OCI-LY1 (cell line): ENCODE measurements at regions not wholly inside any gene's neighbourhood (a gene's known extent, or its start where the extent isn't known, plus 50 kb on each side); places are given as distances from the start of the nearest gene placed in this dataset.

Source experiments
- H2AFZ ChIP-seq: fragments of 200-600 bp; sonication (generic), shearing (Covaris generic); 2 replicates; pipeline ENCODE4 v1.6.0; 2014; ENCODE audit warnings: antibody characterized with exemption, mild to moderate bottlenecking, low read length
- H3F3A ChIP-seq: fragments of 200-600 bp; sonication (generic), shearing (Covaris generic); 2 replicates; pipeline ENCODE4 v1.6.0; 2014; ENCODE audit warnings: mild to moderate bottlenecking, antibody characterized with exemption, low read length, moderate library complexity; ENCODE audit not compliant: insufficient read depth
- H3K27ac ChIP-seq: fragments of 200-600 bp; sonication (generic); 2 replicates; pipeline ENCODE4 v1.5.1; 2014; ENCODE audit warnings: low read length, mixed run types, mild to moderate bottlenecking, low read depth; ENCODE audit not compliant: poor library complexity, severe bottlenecking
- H3K27me3 ChIP-seq: fragments of 200-600 bp; sonication (generic); 2 replicates; pipeline ENCODE4 v1.6.0; 2014; ENCODE audit warnings: antibody characterized with exemption, mild to moderate bottlenecking, low read length, moderate library complexity; ENCODE audit not compliant: insufficient read depth
- H3K36me3 ChIP-seq: fragments of 200-600 bp; sonication (generic); 2 replicates; pipeline ENCODE4 v1.6.1; 2014; ENCODE audit warnings: mild to moderate bottlenecking, antibody characterized with exemption, low read length, moderate library complexity, mixed read lengths; ENCODE audit not compliant: insufficient read depth
- H3K4me1 ChIP-seq: fragments of 200-600 bp; sonication (generic); 2 replicates; pipeline ENCODE4 v1.5.1; 2014; ENCODE audit warnings: mild to moderate bottlenecking, low read length, moderate library complexity; ENCODE audit not compliant: insufficient read depth, severe bottlenecking
- H3K4me2 ChIP-seq: fragments of 200-600 bp; sonication (generic), shearing (Covaris generic); 2 replicates; pipeline ENCODE4 v1.6.1; 2014; ENCODE audit warnings: low read length
- H3K4me3 ChIP-seq: fragments of 200-600 bp; sonication (generic); 2 replicates; pipeline ENCODE4 v1.5.1; 2014; ENCODE audit warnings: low read length, low read depth, mild to moderate bottlenecking, mixed read lengths; ENCODE audit not compliant: poor library complexity, severe bottlenecking
- H3K79me2 ChIP-seq: fragments of 200-600 bp; shearing (Covaris generic); 2 replicates; pipeline ENCODE4 v1.6.1; 2016; ENCODE audit warnings: mixed run types, low read length, mixed read lengths; ENCODE audit not compliant: insufficient read depth
- H3K9ac ChIP-seq: fragments of 200-600 bp; sonication (generic), shearing (Covaris generic); 2 replicates; pipeline ENCODE4 v1.6.1; 2014; ENCODE audit warnings: mild to moderate bottlenecking, low read length, mixed read lengths
- H3K9me2 ChIP-seq: fragments of 200-600 bp; sonication (generic), shearing (Covaris generic); 2 replicates; pipeline ENCODE4 v1.6.1; 2014; ENCODE audit warnings: low read depth, mild to moderate bottlenecking, low read length, mixed read lengths
- H3K9me3 ChIP-seq: fragments of 200-600 bp; shearing (Covaris generic); 2 replicates; pipeline ENCODE4 v1.6.1; 2014; ENCODE audit warnings: low read length, mixed read lengths
- H4K20me1 ChIP-seq: fragments of 200-600 bp; sonication (generic), shearing (Covaris generic); 2 replicates; pipeline ENCODE4 v1.6.0; 2016; ENCODE audit warnings: mild to moderate bottlenecking, low read length; ENCODE audit not compliant: insufficient read depth
- EZH2 ChIP-seq: fragments of 200-600 bp; sonication (generic), shearing (Covaris generic); IDR thresholded peaks from 2 replicates; pipeline ENCODE4 v1.8.0; 2017; ENCODE audit warnings: borderline replicate concordance, mixed run types, mild to moderate bottlenecking, antibody characterized with exemption, low read length, moderate library complexity, mixed read lengths
- TF ChIP-seq, protein P1 (sequence below): fragments of 200-600 bp; sonication (generic), shearing (Covaris generic); IDR thresholded peaks from 2 replicates; pipeline ENCODE4 v1.5.1; 2017; ENCODE audit warnings: mild to moderate bottlenecking, antibody characterized with exemption, low read length, moderate library complexity, mixed read lengths

GRCh38 chr17:79459846-79460245 lies 151.0 kb downstream of the RBFOX3 start:
- no peak overlapping the region for H2AFZ ChIP-seq
- H3K27me3 ChIP-seq = no peaks in the 10 kb centered on the region
- H3K36me3 ChIP-seq = no peaks in the 10 kb centered on the region
- no peaks in the 10 kb centered on the region for H4K20me1 ChIP-seq
- H3K79me2 ChIP-seq = no peaks in the 10 kb centered on the region
- H3K27ac ChIP-seq = no peak overlapping the region
- no peak overlapping the region for H3K4me2 ChIP-seq
- no peaks in the 10 kb centered on the region for H3F3A ChIP-seq
- TF ChIP-seq, protein P1, sequence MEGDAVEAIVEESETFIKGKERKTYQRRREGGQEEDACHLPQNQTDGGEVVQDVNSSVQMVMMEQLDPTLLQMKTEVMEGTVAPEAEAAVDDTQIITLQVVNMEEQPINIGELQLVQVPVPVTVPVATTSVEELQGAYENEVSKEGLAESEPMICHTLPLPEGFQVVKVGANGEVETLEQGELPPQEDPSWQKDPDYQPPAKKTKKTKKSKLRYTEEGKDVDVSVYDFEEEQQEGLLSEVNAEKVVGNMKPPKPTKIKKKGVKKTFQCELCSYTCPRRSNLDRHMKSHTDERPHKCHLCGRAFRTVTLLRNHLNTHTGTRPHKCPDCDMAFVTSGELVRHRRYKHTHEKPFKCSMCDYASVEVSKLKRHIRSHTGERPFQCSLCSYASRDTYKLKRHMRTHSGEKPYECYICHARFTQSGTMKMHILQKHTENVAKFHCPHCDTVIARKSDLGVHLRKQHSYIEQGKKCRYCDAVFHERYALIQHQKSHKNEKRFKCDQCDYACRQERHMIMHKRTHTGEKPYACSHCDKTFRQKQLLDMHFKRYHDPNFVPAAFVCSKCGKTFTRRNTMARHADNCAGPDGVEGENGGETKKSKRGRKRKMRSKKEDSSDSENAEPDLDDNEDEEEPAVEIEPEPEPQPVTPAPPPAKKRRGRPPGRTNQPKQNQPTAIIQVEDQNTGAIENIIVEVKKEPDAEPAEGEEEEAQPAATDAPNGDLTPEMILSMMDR = no peak
- no peak for TF ChIP-seq EZH2
- H3K4me1 ChIP-seq = no peaks in the 10 kb centered on the region
- H3K9me3 ChIP-seq = no peaks in the 10 kb centered on the region
- no peaks in the 10 kb centered on the region for H3K9me2 ChIP-seq
- H3K4me3 ChIP-seq = no peak overlapping the region
- H3K9ac ChIP-seq = no peak overlapping the region

DNA sequence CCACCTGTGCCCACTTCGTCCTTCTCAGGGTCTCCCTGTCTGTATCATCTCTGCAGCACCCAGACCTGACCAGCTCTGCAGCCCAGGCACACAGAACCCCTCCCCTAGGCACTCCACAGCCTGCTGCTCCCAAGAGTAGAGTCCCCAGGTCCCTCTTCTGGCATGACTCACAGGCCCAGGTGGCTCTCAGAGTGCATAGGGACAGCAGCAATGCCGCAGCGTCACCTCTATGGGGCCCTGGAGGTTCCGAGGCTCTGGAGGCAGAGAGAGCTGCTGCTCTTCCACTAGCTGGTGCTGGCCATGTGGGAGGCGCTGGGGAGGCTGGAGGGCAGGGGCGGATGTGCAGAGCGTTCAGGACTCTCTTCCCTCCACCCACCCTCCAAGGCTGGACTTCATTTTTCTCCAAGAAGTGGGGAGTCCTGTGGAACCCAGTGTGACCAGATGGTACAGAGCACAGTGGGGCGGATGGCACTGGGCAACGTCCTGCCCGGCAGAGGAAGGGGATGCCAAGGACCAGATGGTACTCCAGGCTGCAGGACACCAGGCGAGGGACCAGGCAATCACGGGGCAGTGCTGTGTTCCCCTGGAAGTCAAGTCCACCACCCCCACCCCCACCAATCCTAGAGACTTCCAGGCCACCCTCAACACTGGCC lies 151.7 kb downstream of the RBFOX3 start:
- Histone ChIP-seq H3K9ac (no peak overlapping the region), H3K4me3 (no peak overlapping the region), H3F3A (no peaks in the 10 kb centered on the region), H4K20me1 (no peaks in the 10 kb centered on the region), H3K79me2 (no peaks in the 10 kb centered on the region), H3K4me1 (no peaks in the 10 kb centered on the region), H3K9me2 (no peaks in the 10 kb centered on the region), H3K9me3 (no peaks in the 10 kb centered on the region), H3K27me3 (no peaks in the 10 kb centered on the region), H2AFZ (no peak overlapping the region), H3K36me3 (no peaks in the 10 kb centered on the region), H3K4me2 (no peak overlapping the region), H3K27ac (no peak overlapping the region)
- TF ChIP-seq, protein P1 = no peak
- TF ChIP-seq EZH2 = no peak

GRCh38 chr17:79458356-79458755 lies 152.5 kb downstream of the RBFOX3 start:
- no peak overlapping the region for H3K4me2 ChIP-seq

More at GRCh38 chr17:79458356-79458755, 152.5 kb downstream of the RBFOX3 start:
- Histone ChIP-seq H3K9me3 (no peaks in the 10 kb centered on the region), H3K27ac (no peak overlapping the region), H3K79me2 (no peaks in the 10 kb centered on the region), H3K4me1 (no peaks in the 10 kb centered on the region), H3K9me2 (no peaks in the 10 kb centered on the region), H3K4me3 (no peak overlapping the region), H3K36me3 (no peaks in the 10 kb centered on the region), H2AFZ (no peak overlapping the region), H3K27me3 (no peaks in the 10 kb centered on the region), H3F3A (no peaks in the 10 kb centered on the region), H3K9ac (no peak overlapping the region), H4K20me1 (no peaks in the 10 kb centered on the region)
- TF ChIP-seq, protein P1 = no peak
- no peak for TF ChIP-seq EZH2
